Fibroblast of lung (primary cell): ENCODE measurements at regions not wholly inside any gene's neighbourhood (a gene's known extent, or its start where the extent isn't known, plus 50 kb on each side); places are given as distances from the start of the nearest gene placed in this dataset.

Experiments used
- DNase-seq, 2 donors: peaks; one replicate each; pipeline versions ENCODE4 v3.0.0 to v3.0.0-alpha.2; 2010; ENCODE audit warnings: low read depth in 2 of 2
- H2AFZ ChIP-seq: 2 replicates; pipeline ENCODE4 v1.5.1; 2012; ENCODE audit warnings: low read length, control low read depth, inconsistent platforms
- H3K27ac ChIP-seq: 2 replicates; pipeline ENCODE4 v1.5.1; 2011; ENCODE audit warnings: low read length, control low read depth; ENCODE audit not compliant: insufficient read depth
- H3K27me3 ChIP-seq: 2 replicates; pipeline ENCODE4 v1.5.1; 2011; ENCODE audit warnings: mild to moderate bottlenecking, low read length; ENCODE audit not compliant: control insufficient read depth, insufficient read depth
- H3K36me3 ChIP-seq: 2 replicates; pipeline ENCODE4 v1.5.1; 2011; ENCODE audit warnings: low read length; ENCODE audit not compliant: control insufficient read depth, insufficient read depth
- H3K4me1 ChIP-seq: 2 replicates; pipeline ENCODE4 v1.5.1; 2011; ENCODE audit warnings: low read length; ENCODE audit not compliant: control insufficient read depth, insufficient read depth; ENCODE audit errors: extremely low read depth
- H3K4me2 ChIP-seq: 2 replicates; pipeline ENCODE4 v1.5.1; 2011; ENCODE audit warnings: low read length, control low read depth; ENCODE audit not compliant: insufficient read depth; ENCODE audit errors: extremely low read depth
- H3K4me3 ChIP-seq, 4 experiments: fragments of 200-600 bp in 1 of 4; sonication (generic) in 1 of 4; replicated peaks in 1 of 4; 2 replicates each; pipeline ENCODE4 v1.5.1; 2011 to 2016; ENCODE audit warnings: low read length in 4 of 4, low read depth in 3 of 4, mild to moderate bottlenecking in 3 of 4, control low read depth in 2 of 4, inconsistent platforms in 1 of 4, mixed read lengths in 1 of 4; ENCODE audit not compliant: insufficient read depth in 1 of 4; ENCODE audit errors: control extremely low read depth in 1 of 4
- H3K79me2 ChIP-seq: 2 replicates; pipeline ENCODE4 v1.5.1; 2012; ENCODE audit warnings: mild to moderate bottlenecking, low read length, inconsistent platforms; ENCODE audit not compliant: control insufficient read depth, insufficient read depth
- H3K9ac ChIP-seq: 2 replicates; pipeline ENCODE4 v1.5.1; 2011; ENCODE audit warnings: mild to moderate bottlenecking, low read length, control low read depth; ENCODE audit not compliant: insufficient read depth
- H3K9me3 ChIP-seq: 2 replicates; pipeline ENCODE4 v1.5.1; 2012; ENCODE audit warnings: low read depth, low read length; ENCODE audit not compliant: control insufficient read depth, insufficient read depth
- H4K20me1 ChIP-seq: 2 replicates; pipeline ENCODE4 v1.5.1; 2011; ENCODE audit warnings: low read length; ENCODE audit not compliant: control insufficient read depth, insufficient read depth; ENCODE audit errors: extremely low read depth
- EZH2 ChIP-seq: IDR thresholded peaks from 2 replicates; pipeline ENCODE4 v1.5.1; 2012; ENCODE audit warnings: low read length, control low read depth, mild to moderate bottlenecking; ENCODE audit errors: missing control alignments
- TF ChIP-seq, protein P1 (sequence below), 2 donors: IDR thresholded peaks in 1 of 2; conservative IDR thresholded peaks in 1 of 2; 1 replicate in 1 of 2; 2 replicates in 1 of 2; pipeline ENCODE4 v1.5.1; 2011 to 2012; ENCODE audit warnings: low read length in 2 of 2, control low read depth in 1 of 2, inconsistent platforms in 1 of 2, low read depth in 1 of 2, mild to moderate bottlenecking in 1 of 2

DNA sequence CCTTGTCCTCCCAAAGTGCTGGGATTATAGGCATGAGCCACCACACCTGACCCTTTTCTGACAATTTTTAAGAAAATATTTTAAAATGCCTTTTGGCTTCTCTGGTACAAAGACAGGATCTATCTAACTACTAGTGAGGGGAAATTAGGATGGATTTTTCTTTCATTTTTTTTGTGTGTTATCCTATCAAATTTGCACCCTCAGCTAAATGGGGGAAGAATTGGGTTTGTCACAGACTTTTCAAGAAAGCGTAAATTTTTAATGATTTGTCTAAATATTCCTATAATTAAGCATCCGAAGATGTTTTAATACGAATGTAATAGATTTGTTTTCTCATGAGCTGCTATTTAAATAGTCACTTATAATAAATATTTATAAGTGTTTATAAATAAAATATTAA, 340.0 kb upstream of the ETAA1 start:
- no peaks in the 10 kb centered on the region for H3K4me1 ChIP-seq
- DNase-seq, result no peak

DNA sequence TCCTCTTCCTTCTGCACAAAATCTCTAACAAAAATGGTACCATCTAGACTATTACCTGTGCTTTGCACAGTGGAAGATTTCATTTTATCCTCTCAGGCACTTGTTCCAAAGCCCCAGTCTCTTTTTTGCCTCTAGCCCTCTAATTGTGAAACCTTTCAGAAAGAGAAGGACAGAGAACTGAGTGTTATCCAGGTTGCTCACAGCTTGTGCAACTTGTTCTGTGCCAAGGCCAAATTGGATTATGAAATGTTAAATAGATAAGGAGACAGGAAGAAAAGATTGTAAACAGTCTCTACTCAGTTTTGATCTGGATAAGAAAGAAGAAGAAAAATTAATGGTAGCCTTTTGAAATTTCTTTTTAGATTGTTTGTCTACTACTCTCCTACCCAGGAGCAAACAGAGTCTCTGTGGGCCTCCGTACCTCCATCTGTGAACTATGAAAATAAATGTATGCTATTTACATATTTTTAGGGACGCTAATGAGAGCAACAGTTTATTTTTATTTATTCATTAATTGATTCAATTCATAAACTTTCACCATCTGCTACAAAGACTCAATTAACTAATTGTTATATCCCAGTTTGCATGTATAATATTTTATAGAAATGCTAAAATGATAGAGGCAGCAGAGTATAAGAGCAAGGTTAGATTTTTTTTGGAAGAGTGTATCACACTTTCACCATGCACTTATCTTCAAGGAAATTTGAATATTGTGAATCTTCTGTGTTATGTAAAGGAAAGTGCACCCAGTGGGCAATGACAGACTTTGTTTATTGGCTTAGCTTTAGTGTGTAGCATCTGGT, 339.0 kb upstream of the ETAA1 start:
- Histone ChIP-seq H4K20me1 (no peaks in the 10 kb centered on the region), H3K9me3 (no peaks in the 10 kb centered on the region), H2AFZ (no peak overlapping the region), H3K4me2 (no peak overlapping the region), H3K79me2 (no peaks in the 10 kb centered on the region), H3K4me3 (no peak overlapping the region), H3K27me3 (no peaks in the 10 kb centered on the region), H3K27ac (no peak overlapping the region), H3K36me3 (no peaks in the 10 kb centered on the region), H3K9ac (no peak overlapping the region), H3K4me1 (no peaks in the 10 kb centered on the region)
- DNase-seq, result peak in 1 of 2 donors; percentile 55
- no peak for TF ChIP-seq EZH2
- TF ChIP-seq, protein P1, sequence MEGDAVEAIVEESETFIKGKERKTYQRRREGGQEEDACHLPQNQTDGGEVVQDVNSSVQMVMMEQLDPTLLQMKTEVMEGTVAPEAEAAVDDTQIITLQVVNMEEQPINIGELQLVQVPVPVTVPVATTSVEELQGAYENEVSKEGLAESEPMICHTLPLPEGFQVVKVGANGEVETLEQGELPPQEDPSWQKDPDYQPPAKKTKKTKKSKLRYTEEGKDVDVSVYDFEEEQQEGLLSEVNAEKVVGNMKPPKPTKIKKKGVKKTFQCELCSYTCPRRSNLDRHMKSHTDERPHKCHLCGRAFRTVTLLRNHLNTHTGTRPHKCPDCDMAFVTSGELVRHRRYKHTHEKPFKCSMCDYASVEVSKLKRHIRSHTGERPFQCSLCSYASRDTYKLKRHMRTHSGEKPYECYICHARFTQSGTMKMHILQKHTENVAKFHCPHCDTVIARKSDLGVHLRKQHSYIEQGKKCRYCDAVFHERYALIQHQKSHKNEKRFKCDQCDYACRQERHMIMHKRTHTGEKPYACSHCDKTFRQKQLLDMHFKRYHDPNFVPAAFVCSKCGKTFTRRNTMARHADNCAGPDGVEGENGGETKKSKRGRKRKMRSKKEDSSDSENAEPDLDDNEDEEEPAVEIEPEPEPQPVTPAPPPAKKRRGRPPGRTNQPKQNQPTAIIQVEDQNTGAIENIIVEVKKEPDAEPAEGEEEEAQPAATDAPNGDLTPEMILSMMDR (conservative IDR thresholded peaks at IDR 0.05 in 1 of 2, IDR thresholded peaks at IDR 0.05 in 1 of 2; ENCODE audit: low read depth in 1 of 2, low read length in 2 of 2), result no peak

More for the DNA sequence above, 340.0 kb upstream of the ETAA1 start:
- Histone ChIP-seq H3K79me2 (no peaks in the 10 kb centered on the region), H3K27me3 (no peaks in the 10 kb centered on the region), H4K20me1 (no peaks in the 10 kb centered on the region), H3K4me3 (no peak overlapping the region), H3K9ac (no peak overlapping the region), H3K9me3 (no peaks in the 10 kb centered on the region), H3K27ac (no peak overlapping the region), H3K36me3 (no peaks in the 10 kb centered on the region), H2AFZ (no peak overlapping the region), H3K4me2 (no peak overlapping the region)
- TF ChIP-seq EZH2, result no peak
- TF ChIP-seq, protein P1 (conservative IDR thresholded peaks at IDR 0.05 in 1 of 2, IDR thresholded peaks at IDR 0.05 in 1 of 2; ENCODE audit: low read depth in 1 of 2, low read length in 2 of 2), result no peak

DNA sequence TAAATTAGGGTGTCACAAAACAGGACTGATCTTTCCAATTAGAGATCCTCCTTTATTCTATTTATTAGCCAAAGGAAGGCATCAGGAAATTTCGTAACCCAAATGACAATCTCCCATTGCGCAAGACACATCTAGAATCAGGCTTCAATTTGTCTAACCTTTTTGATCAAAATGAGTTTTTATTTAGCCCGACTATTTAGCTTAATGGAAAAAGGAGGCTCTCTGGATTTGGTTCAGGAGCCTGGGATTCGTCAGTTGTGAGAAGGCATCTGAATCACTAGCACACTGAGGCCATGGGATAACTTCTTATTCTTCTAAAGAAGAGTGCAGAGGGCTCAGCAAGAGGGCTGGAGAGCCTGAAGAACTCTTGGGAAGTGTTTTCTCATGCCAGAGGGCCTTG, 332.1 kb upstream of the ETAA1 start:
- Histone ChIP-seq H3K79me2 (no peaks in the 10 kb centered on the region), H3K9ac (no peak overlapping the region), H3K27me3 (no peaks in the 10 kb centered on the region), H3K9me3 (no peaks in the 10 kb centered on the region), H3K36me3 (no peaks in the 10 kb centered on the region), H3K27ac (no peak overlapping the region), H3K4me2 (no peak overlapping the region), H3K4me3 (no peak overlapping the region), H4K20me1 (no peaks in the 10 kb centered on the region), H2AFZ (no peak overlapping the region), H3K4me1 (no peaks in the 10 kb centered on the region)
- TF ChIP-seq, protein P1 (conservative IDR thresholded peaks at IDR 0.05 in 1 of 2, IDR thresholded peaks at IDR 0.05 in 1 of 2; ENCODE audit: low read depth in 1 of 2, low read length in 2 of 2), result no peak
- TF ChIP-seq EZH2, result no peak
- DNase-seq, result no peak
